ENCODE measurements at regions not wholly inside any gene's neighbourhood (a gene's known extent, or its start where the extent isn't known, plus 50 kb on each side); places are given as distances from the start of the nearest gene placed in this dataset.

DNA sequence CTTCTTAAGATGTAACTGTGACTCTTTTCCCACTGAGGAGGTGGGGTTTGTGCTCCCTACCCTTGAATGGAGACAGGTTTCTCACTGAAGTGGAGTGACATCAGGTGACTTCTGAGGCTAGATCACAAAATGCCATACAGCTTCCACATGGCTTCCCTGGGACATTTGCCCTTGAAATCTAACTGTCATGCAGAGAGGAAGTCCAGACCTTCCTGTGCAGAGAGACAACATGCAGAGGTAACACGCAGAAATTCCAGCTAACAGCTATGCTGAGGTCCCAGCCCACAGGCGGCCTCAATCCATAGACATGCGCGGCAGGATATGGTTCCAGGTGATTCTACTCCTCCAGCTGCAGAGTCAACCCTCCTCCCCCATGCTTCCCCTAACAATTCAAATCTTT, 119.0 kb downstream of the TRIB2 start:
- WGBS, 2 donors = 88 to 91% methylated on average over 4 of the region's 4 CpGs
- DNase-seq (no peak), ATAC-seq (no peak), FAIRE-seq (no peak)
- Histone ChIP-seq H3K4me3 (no peak overlapping the region), H3K27me3 (no peaks in the 10 kb centered on the region), H3K27ac (no peak overlapping the region), H3K4me1 (peaks cover 0 to 9% (median 7%) of the 10 kb centered on the region in 3 donors), H3K9me3 (no peaks in the 10 kb centered on the region), H3K36me3 (no peaks in the 10 kb centered on the region)
- intact Hi-C loops (cut with DNase I) = no loop called here
- TF ChIP-seq, protein P1, sequence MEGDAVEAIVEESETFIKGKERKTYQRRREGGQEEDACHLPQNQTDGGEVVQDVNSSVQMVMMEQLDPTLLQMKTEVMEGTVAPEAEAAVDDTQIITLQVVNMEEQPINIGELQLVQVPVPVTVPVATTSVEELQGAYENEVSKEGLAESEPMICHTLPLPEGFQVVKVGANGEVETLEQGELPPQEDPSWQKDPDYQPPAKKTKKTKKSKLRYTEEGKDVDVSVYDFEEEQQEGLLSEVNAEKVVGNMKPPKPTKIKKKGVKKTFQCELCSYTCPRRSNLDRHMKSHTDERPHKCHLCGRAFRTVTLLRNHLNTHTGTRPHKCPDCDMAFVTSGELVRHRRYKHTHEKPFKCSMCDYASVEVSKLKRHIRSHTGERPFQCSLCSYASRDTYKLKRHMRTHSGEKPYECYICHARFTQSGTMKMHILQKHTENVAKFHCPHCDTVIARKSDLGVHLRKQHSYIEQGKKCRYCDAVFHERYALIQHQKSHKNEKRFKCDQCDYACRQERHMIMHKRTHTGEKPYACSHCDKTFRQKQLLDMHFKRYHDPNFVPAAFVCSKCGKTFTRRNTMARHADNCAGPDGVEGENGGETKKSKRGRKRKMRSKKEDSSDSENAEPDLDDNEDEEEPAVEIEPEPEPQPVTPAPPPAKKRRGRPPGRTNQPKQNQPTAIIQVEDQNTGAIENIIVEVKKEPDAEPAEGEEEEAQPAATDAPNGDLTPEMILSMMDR (IDR thresholded peaks at IDR 0.05) = no peak

GRCh38 chr2:12839339-12839738, 122.6 kb downstream of the TRIB2 start:
- TF ChIP-seq, protein P1 (IDR thresholded peaks at IDR 0.05) = no peak
- peak in 2 of 4 donors; percentile 56 to 62 for ATAC-seq
- intact Hi-C loops (cut with DNase I) = no loop called here

GRCh38 chr2:12841021-12841420, 124.3 kb downstream of the TRIB2 start:
- H3K27ac ChIP-seq = no peak overlapping the region
- no peak overlapping the region for H3K4me3 ChIP-seq
- TF ChIP-seq, protein P1 (IDR thresholded peaks at IDR 0.05) = no peak
- WGBS, 2 donors = 92 to 94% methylated on average over 5 of the region's 5 CpGs
- ATAC-seq (no peak), DNase-seq (no peak), FAIRE-seq (no peak)
- H3K4me1 ChIP-seq = peaks cover 0 to 9% (median 7%) of the 10 kb centered on the region in 3 donors
- no peaks in the 10 kb centered on the region for H3K27me3 ChIP-seq
- no peaks in the 10 kb centered on the region for H3K9me3 ChIP-seq
- no peaks in the 10 kb centered on the region for H3K36me3 ChIP-seq
- intact Hi-C loops (cut with DNase I) = no loop called here

More at GRCh38 chr2:12839339-12839738, 122.6 kb downstream of the TRIB2 start:
- no peak for DNase-seq
- no peaks in the 10 kb centered on the region for H3K27me3 ChIP-seq
- H3K4me1 ChIP-seq = peaks cover 0 to 9% (median 7%) of the 10 kb centered on the region in 3 donors
- no peak overlapping the region for H3K27ac ChIP-seq
- no peaks in the 10 kb centered on the region for H3K9me3 ChIP-seq
- no peak overlapping the region for H3K4me3 ChIP-seq
- FAIRE-seq = no peak
- 16 to 22% methylated on average over 2 of the region's 2 CpGs for WGBS, 2 donors
- no peaks in the 10 kb centered on the region for H3K36me3 ChIP-seq

- no peak for DNase-seq
- intact Hi-C loops (cut with DNase I) = no loop called here
- H3K27ac ChIP-seq = no peak overlapping the region
- WGBS, 2 donors = 63 to 72% methylated on average over 4 of the region's 4 CpGs
- no peaks in the 10 kb centered on the region for H3K27me3 ChIP-seq
- H3K4me1 ChIP-seq = peaks cover 0 to 9% (median 7%) of the 10 kb centered on the region in 3 donors
- TF ChIP-seq, protein P1 (IDR thresholded peaks at IDR 0.05) = no peak
- no peak for ATAC-seq
- no peaks in the 10 kb centered on the region for H3K36me3 ChIP-seq
- H3K9me3 ChIP-seq = no peaks in the 10 kb centered on the region
- no peak for FAIRE-seq
- no peak overlapping the region for H3K4me3 ChIP-seq
These were observed 126.2 kb downstream of the TRIB2 start for GRCh38 chr2:12842917-12843316.

GRCh38 chr2:12844511-12844910, 127.8 kb downstream of the TRIB2 start:
- Histone ChIP-seq H3K4me1 (peaks cover 0 to 3% (median 1%) of the 10 kb centered on the region in 3 donors), H3K9me3 (no peaks in the 10 kb centered on the region), H3K4me3 (no peak overlapping the region), H3K36me3 (no peaks in the 10 kb centered on the region), H3K27me3 (no peaks in the 10 kb centered on the region), H3K27ac (no peak overlapping the region)
- TF ChIP-seq, protein P1 (IDR thresholded peaks at IDR 0.05) = no peak
- FAIRE-seq (no peak), ATAC-seq (no peak), DNase-seq (no peak)
- intact Hi-C loops (cut with DNase I) = no loop called here
- WGBS, 2 donors = 71% methylated on average over 9 of the region's 9 CpGs

Data from pancreas (tissue), 10 donors.